Omental fat pad (tissue), 3 donors: ENCODE measurements at regions not wholly inside any gene's neighbourhood (a gene's known extent, or its start where the extent isn't known, plus 50 kb on each side); places are given as distances from the start of the nearest gene placed in this dataset.

Source experiments
- ATAC-seq: fragments of 150-250 bp; one replicate; pipeline ENCODE4 v1.9.1; 2016; ENCODE audit warnings: mild to moderate bottlenecking, moderate library complexity; ENCODE audit not compliant: low FRiP score
- DNase-seq: peaks from one replicate; pipeline ENCODE4 v3.0.0-alpha.2; 2019; ENCODE audit warnings: low spot score
- CTCF ChIP-seq, 3 donors: fragments of 450-650 bp; IDR thresholded peaks; one replicate each; pipeline ENCODE4 v1.5.1; 2016 to 2017; ENCODE audit warnings: antibody characterized with exemption in 3 of 3, mild to moderate bottlenecking in 3 of 3, moderate library complexity in 2 of 3

- no peak for TF ChIP-seq CTCF (IDR thresholded peaks at IDR 0.05)
- ATAC-seq (no peak), DNase-seq (no peak)
These were observed 455.6 kb downstream of the BUD13 start for GRCh38 chr11:116317212-116317611.

GRCh38 chr11:116314006-116314405 is 458.8 kb downstream of the BUD13 start:
- DNase-seq: no peak
- TF ChIP-seq CTCF (IDR thresholded peaks at IDR 0.05): no peak
- ATAC-seq: no peak

- no peak for ATAC-seq
- TF ChIP-seq CTCF (IDR thresholded peaks at IDR 0.05): no peak
- DNase-seq: no peak
These were observed 460.0 kb downstream of the BUD13 start for GRCh38 chr11:116312570-116313391.

GRCh38 chr11:116311206-116311605 is 461.6 kb downstream of the BUD13 start:
- no peak for DNase-seq
- no peak for TF ChIP-seq CTCF (IDR thresholded peaks at IDR 0.05)
- no peak for ATAC-seq

- DNase-seq: no peak
- TF ChIP-seq CTCF (IDR thresholded peaks at IDR 0.05): no peak
- ATAC-seq: no peak
These were observed 462.1 kb downstream of the BUD13 start for GRCh38 chr11:116310698-116311097.

GRCh38 chr11:116310226-116310625 is 462.6 kb downstream of the BUD13 start:
- DNase-seq: no peak
- no peak for TF ChIP-seq CTCF (IDR thresholded peaks at IDR 0.05)
- ATAC-seq: no peak

GRCh38 chr11:116309446-116309845 is 463.3 kb downstream of the BUD13 start:
- DNase-seq (no peak), ATAC-seq (no peak)
- no peak for TF ChIP-seq CTCF (IDR thresholded peaks at IDR 0.05)
